Panc1 (cell line): ENCODE measurements at regions not wholly inside any gene's neighbourhood (a gene's known extent, or its start where the extent isn't known, plus 50 kb on each side); places are given as distances from the start of the nearest gene placed in this dataset.
"Not testable (repeated sequence)": the region's sequence is repeated elsewhere in the genome, so short reads cannot be mapped to it uniquely, and the experiment has no call there.

Experiments
- ATAC-seq: fragments of 200-7000 bp; cut with Tn5 transposase; 2 replicates; pipeline ENCODE4 v1.9.1; 2020; ENCODE audit warnings: mild to moderate bottlenecking, moderate library complexity
- BruUV-seq: library from RNA; stranded (reverse); fragments of 400-500 nt; replicated peaks from 2 replicates; lab custom pipeline; 2021; lab: Mats Ljungman, UMichigan
- CTCF ChIA-PET: fragments of 300-600 bp; sonication (Branson Sonifier 250); formaldehyde crosslinking; loops from one replicate; lab custom pipeline; 2022; ENCODE audit warnings: antibody characterized with exemption; lab: Charles Lee
- POLR2A ChIA-PET: fragments of 300-600 bp; sonication (Branson Sonifier 250); formaldehyde crosslinking; loops from one replicate; lab custom pipeline; 2022; ENCODE audit warnings: antibody characterized with exemption; lab: Charles Lee
- DNase-seq: peaks from one replicate; pipeline ENCODE4 v3.0.0-alpha.2; 2010; ENCODE audit warnings: low read depth, low spot score
- H3K27ac ChIP-seq: 2 replicates; pipeline ENCODE4 v1.5.1; 2011; ENCODE audit warnings: mild to moderate bottlenecking, low read length, inconsistent platforms
- H3K27me3 ChIP-seq: fragments of 200-500 bp; sonication (Bioruptor generic); 2 replicates; pipeline ENCODE4 v1.6.0; 2014; ENCODE audit warnings: low read length, inconsistent platforms; ENCODE audit not compliant: control insufficient read depth, insufficient read depth
- H3K36me3 ChIP-seq: fragments of 200-500 bp; sonication (Bioruptor generic); 2 replicates; pipeline ENCODE4 v1.5.1; 2014; ENCODE audit warnings: inconsistent platforms, mild to moderate bottlenecking, low read length, moderate library complexity; ENCODE audit not compliant: control insufficient read depth, insufficient read depth
- H3K4me1 ChIP-seq: 2 replicates; pipeline ENCODE4 v1.5.1; 2011; ENCODE audit warnings: inconsistent platforms, mild to moderate bottlenecking, low read length, moderate library complexity; ENCODE audit not compliant: control insufficient read depth, insufficient read depth
- H3K4me3 ChIP-seq, 2 experiments: 2 replicates each; pipeline ENCODE4 v1.5.1; 2011 to 2012; ENCODE audit warnings: low read depth in 2 of 2, low read length in 2 of 2, mild to moderate bottlenecking in 2 of 2, inconsistent platforms in 1 of 2, moderate library complexity in 1 of 2
- H3K9me3 ChIP-seq: fragments of 200-500 bp; sonication (Bioruptor generic); 2 replicates; pipeline ENCODE4 v1.5.1; 2014; ENCODE audit warnings: low read depth, mild to moderate bottlenecking, inconsistent platforms, low read length, moderate library complexity; ENCODE audit not compliant: control insufficient read depth, insufficient read depth
- CTCF ChIP-seq: fragments of 450-650 bp; IDR thresholded peaks from 2 replicates; pipeline ENCODE4 v1.5.1; 2017; ENCODE audit warnings: mild to moderate bottlenecking
- POLR2AphosphoS5 ChIP-seq: IDR thresholded peaks from 2 replicates; pipeline ENCODE4 v1.6.1; 2012; ENCODE audit warnings: mild to moderate bottlenecking, low read depth, low read length, moderate library complexity
- SIN3A ChIP-seq: IDR thresholded peaks from 2 replicates; pipeline ENCODE4 v1.6.1; 2012; ENCODE audit warnings: low read depth, mild to moderate bottlenecking, low read length, moderate library complexity, borderline replicate concordance; ENCODE audit not compliant: insufficient read depth
- TCF7L2 ChIP-seq: IDR thresholded peaks from 2 replicates; pipeline ENCODE4 v1.6.1; 2011; ENCODE audit warnings: mild to moderate bottlenecking, low read depth, low read length, inconsistent platforms
- in situ Hi-C: cut with HindIII; loops from 2 replicates; pipeline ENCODE4 v1.10.0; 2016; ENCODE audit warnings: low sequenced_read_pairs, low pct_unique_long_range_greater_than_20kb
- intact Hi-C: fragments of 100-400 bp; cut with micrococcal nuclease; formaldehyde crosslinking; loops from one replicate; pipeline ENCODE4 v1.10.0; 2022; ENCODE audit not compliant: unreplicated experiment
- TF ChIP-seq, protein P1 (sequence below), 2 experiments: IDR thresholded peaks; 2 replicates each; pipeline ENCODE4 v1.6.1; 2011 to 2012; ENCODE audit warnings: low read depth in 2 of 2, control low read depth in 1 of 2, low read length in 1 of 2, mild to moderate bottlenecking in 1 of 2, moderate library complexity in 1 of 2; ENCODE audit not compliant: insufficient read depth in 1 of 2

- no peak overlapping the region for H3K4me3 ChIP-seq
- ATAC-seq (no peak), DNase-seq (no peak)
- intact Hi-C loops, result no loop called here
- H3K27me3 ChIP-seq, result no peaks in the 10 kb centered on the region
- no peaks in the 10 kb centered on the region for H3K9me3 ChIP-seq
- H3K36me3 ChIP-seq, result no peaks in the 10 kb centered on the region
- in situ Hi-C loops, result no loop called here
- POLR2A ChIA-PET, result no interaction called here
- CTCF ChIA-PET, result no interaction called here
- no TSS peak for BruUV-seq
- TF ChIP-seq, protein P1, sequence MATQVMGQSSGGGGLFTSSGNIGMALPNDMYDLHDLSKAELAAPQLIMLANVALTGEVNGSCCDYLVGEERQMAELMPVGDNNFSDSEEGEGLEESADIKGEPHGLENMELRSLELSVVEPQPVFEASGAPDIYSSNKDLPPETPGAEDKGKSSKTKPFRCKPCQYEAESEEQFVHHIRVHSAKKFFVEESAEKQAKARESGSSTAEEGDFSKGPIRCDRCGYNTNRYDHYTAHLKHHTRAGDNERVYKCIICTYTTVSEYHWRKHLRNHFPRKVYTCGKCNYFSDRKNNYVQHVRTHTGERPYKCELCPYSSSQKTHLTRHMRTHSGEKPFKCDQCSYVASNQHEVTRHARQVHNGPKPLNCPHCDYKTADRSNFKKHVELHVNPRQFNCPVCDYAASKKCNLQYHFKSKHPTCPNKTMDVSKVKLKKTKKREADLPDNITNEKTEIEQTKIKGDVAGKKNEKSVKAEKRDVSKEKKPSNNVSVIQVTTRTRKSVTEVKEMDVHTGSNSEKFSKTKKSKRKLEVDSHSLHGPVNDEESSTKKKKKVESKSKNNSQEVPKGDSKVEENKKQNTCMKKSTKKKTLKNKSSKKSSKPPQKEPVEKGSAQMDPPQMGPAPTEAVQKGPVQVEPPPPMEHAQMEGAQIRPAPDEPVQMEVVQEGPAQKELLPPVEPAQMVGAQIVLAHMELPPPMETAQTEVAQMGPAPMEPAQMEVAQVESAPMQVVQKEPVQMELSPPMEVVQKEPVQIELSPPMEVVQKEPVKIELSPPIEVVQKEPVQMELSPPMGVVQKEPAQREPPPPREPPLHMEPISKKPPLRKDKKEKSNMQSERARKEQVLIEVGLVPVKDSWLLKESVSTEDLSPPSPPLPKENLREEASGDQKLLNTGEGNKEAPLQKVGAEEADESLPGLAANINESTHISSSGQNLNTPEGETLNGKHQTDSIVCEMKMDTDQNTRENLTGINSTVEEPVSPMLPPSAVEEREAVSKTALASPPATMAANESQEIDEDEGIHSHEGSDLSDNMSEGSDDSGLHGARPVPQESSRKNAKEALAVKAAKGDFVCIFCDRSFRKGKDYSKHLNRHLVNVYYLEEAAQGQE (IDR thresholded peaks at IDR 0.05; ENCODE audit: insufficient read depth in 1 of 2, low read depth in 2 of 2, low read length in 1 of 2), result no peak
- TF ChIP-seq SIN3A, result no peak
- TF ChIP-seq CTCF, result 0 out of 2 replicates have a peak, but pooled peaks have one; percentile 6
- no peak overlapping the region for H3K27ac ChIP-seq
- no peaks in the 10 kb centered on the region for H3K4me1 ChIP-seq
Observed at GRCh38 chr10:55742487-55742886, 618.6 kb downstream of the ZWINT start.

DNA sequence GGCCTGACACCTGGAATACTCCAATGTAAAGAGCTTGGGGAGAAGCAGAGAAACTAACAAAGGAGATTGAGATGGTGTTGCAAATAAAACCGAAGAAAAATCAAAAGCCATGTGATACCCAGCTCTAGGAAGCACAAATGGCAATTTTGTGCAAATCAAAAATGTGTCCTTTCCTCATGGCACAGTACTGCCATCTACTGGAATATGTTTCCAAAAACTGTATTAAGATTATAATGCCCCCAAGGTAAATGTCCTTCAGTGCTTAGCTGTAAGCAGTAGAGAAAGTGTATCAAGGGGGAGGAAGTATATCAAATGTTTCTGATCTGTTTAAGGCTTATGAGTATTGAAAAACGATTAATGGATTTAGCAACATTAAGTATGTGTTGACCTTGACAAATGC lies 620.3 kb downstream of the ZWINT start:
- ATAC-seq, result 0 out of 2 replicates have a peak, but pooled peaks have one; percentile 63
- CTCF ChIA-PET, intact Hi-C loops, DNase-seq, in situ Hi-C loops, H3K4me1 ChIP-seq, POLR2A ChIA-PET, H3K27ac ChIP-seq, H3K4me3 ChIP-seq, H3K9me3 ChIP-seq, H3K36me3 ChIP-seq, BruUV-seq, H3K27me3 ChIP-seq: not testable (repeated sequence)
- TF ChIP-seq CTCF, result peak; percentile 54; the same call in 1 of the 2 replicates

DNA sequence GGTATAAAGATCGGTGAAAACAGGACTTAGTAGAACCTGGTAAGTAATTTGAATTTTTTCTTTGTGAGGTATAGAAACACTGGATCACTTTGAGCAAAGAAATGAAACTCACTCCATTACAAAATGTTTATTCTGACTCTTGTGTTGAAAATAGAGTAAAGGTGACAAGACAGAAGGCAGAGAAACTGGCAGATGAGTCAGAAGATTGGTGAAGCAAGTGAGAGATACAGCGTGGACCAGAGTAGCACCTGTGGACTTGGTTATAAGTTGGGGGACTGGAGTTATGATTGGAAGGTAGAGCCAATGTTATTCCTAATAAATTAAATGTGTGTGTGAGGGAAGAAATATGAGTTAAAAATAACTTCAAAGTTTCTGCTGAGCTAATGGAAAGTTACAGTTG lies 620.9 kb downstream of the ZWINT start:
- in situ Hi-C loops (no loop called here), intact Hi-C loops (no loop called here)
- POLR2A ChIA-PET, result no interaction called here
- Histone ChIP-seq H3K4me1 (no peaks in the 10 kb centered on the region), H3K36me3 (no peaks in the 10 kb centered on the region), H3K27ac (no peak overlapping the region), H3K4me3 (no peak overlapping the region), H3K9me3 (no peaks in the 10 kb centered on the region), H3K27me3 (no peaks in the 10 kb centered on the region)
- no TSS peak for BruUV-seq
- ATAC-seq, result no peak
- CTCF ChIA-PET, result no interaction called here
- DNase-seq, result no peak
- TF ChIP-seq CTCF (no peak), TCF7L2 (no peak), POLR2AphosphoS5 (no peak), SIN3A (no peak)
- TF ChIP-seq, protein P1 (IDR thresholded peaks at IDR 0.05; ENCODE audit: insufficient read depth in 1 of 2, low read depth in 2 of 2, low read length in 1 of 2), result no peak
